HFF-Myc (cell line): ENCODE measurements at regions not wholly inside any gene's neighbourhood (a gene's known extent, or its start where the extent isn't known, plus 50 kb on each side); places are given as distances from the start of the nearest gene placed in this dataset.

ENCODE experiments used
- DNase-seq: peaks from one replicate; pipeline ENCODE4 v3.0.0-alpha.2; 2011; ENCODE audit warnings: low read depth; ENCODE audit errors: extremely low read depth
- H3K4me3 ChIP-seq: replicated peaks from 2 replicates; pipeline ENCODE4 v1.5.1; 2011; ENCODE audit warnings: low read depth, mild to moderate bottlenecking, control low read depth, low read length
- TF ChIP-seq, protein P1 (sequence below): IDR thresholded peaks from 2 replicates; pipeline ENCODE4 v1.5.1; 2012; ENCODE audit warnings: mild to moderate bottlenecking, low read depth, low read length, control low read depth; ENCODE audit errors: missing control alignments

DNA sequence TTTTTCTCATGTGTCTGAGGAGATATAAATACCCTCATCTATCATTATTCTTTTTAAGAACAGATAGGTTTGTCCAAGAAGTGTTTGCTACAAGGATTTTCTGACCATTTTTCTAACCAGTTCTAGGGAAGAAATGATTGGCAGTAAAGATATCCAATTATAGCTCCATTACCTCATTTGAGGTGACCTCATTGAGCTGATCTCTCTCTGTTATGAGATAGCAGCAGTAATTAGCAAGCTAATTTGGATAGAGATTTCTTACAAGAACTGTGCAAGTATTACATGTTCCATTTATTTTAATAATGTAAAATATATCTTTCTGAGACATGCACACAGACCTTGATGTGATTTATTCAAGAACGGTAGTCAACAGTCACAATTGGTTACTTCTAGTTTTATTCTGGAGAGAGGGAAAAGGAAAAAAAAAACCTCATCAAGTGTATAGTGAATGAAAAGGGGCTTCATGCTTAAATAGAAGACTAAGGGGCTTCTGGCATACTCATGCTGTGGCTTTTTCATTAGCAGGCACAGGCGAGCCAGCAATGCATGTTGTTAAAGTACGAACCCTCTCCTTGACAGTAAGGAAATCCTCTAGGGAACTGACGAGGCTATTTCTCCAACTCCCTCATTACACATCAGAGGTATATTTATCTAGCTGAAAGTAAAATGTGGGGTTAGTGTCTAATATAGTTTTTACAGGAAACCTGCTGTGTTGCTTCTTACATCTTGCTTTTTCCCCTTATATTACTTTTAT, 127.3 kb downstream of the NUDT12 start:
- TF ChIP-seq, protein P1, sequence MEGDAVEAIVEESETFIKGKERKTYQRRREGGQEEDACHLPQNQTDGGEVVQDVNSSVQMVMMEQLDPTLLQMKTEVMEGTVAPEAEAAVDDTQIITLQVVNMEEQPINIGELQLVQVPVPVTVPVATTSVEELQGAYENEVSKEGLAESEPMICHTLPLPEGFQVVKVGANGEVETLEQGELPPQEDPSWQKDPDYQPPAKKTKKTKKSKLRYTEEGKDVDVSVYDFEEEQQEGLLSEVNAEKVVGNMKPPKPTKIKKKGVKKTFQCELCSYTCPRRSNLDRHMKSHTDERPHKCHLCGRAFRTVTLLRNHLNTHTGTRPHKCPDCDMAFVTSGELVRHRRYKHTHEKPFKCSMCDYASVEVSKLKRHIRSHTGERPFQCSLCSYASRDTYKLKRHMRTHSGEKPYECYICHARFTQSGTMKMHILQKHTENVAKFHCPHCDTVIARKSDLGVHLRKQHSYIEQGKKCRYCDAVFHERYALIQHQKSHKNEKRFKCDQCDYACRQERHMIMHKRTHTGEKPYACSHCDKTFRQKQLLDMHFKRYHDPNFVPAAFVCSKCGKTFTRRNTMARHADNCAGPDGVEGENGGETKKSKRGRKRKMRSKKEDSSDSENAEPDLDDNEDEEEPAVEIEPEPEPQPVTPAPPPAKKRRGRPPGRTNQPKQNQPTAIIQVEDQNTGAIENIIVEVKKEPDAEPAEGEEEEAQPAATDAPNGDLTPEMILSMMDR = no peak
- no peak for DNase-seq
- H3K4me3 ChIP-seq = no peak overlapping the region

DNA sequence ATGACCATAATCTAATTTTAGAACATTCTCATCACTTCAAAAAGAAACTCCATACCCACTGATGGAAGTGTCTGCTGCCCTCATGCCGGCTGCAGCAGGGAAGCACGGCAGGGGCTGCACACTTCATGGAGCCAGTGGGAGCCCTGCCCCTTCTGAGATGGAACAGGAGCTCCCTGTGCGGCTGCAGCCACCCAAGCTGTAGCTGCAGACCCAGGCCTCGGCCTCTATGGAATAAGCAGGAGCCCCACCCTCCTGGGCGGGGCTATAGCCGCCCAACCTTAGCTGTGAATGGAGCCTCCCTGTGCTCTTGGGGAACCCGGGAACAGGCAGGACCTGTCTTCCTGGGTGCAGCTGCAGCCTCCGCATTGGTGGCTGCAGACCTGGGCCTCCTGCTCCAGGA, 128.5 kb downstream of the NUDT12 start:
- no peak for DNase-seq
- H3K4me3 ChIP-seq = no peak overlapping the region
- TF ChIP-seq, protein P1 = no peak

DNA sequence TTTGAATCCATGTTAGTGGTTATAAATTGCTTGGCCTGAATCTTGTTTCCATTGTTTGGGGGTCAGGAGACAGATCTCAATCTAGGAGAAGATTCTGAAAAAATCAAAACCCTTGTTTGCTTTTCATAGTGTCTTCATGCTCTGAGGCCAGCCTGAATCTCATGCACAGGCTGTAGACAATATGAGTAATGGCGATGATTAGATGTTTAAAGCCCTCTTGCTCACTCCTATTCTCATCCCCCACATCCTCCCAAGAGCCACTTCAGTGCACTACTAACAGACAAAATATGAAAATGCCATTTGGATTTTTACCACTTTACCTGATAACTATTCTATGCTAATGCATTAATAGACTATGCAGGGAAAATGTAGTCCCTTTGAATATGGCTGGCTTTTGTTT, 129.4 kb downstream of the NUDT12 start:
- no peak for DNase-seq
- H3K4me3 ChIP-seq = no peak overlapping the region
- TF ChIP-seq, protein P1 = no peak

DNA sequence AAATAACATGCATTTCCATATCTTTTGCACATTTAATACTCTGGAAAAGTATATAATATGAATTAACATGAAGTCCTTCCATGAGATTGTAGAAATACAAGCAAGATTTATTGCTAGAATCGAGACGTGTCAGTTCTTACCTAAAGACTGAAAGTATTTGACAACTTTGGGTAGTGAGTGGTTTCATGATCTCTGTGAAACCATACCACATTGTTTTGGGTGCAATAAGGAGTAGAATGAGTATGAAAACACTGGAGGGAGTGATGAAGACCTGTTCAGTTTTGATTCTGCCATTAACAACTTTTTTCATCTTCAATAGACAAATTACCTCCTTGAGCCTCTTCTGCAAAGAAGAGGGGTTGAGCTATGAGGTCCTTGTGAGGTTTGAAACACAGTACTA, 133.7 kb downstream of the NUDT12 start:
- DNase-seq = no peak
- no peak overlapping the region for H3K4me3 ChIP-seq
- TF ChIP-seq, protein P1 = no peak

DNA sequence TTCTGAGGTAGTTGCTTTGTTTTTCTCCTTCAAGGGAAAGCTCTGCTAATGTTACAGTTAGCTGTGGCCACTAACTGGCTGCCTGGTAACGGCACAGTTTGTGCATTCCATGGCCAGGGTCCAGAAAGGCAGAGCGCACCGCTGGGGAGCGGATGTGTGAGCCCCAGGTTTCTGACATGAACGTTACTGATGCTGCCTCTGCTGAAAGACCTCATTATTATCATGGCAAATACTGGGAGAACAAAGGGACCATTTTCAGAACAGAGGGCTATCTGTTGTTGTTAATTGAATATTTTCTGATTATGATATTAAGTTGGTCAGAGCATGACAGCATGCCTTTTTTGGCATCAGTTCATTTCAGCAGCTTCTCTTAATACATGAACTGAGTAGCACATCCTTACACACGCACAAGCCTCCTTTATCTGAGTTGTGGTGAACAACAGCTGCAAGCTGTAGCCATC, 134.1 kb downstream of the NUDT12 start:
- peak; percentile 78 for DNase-seq
- TF ChIP-seq, protein P1 = no peak

DNA sequence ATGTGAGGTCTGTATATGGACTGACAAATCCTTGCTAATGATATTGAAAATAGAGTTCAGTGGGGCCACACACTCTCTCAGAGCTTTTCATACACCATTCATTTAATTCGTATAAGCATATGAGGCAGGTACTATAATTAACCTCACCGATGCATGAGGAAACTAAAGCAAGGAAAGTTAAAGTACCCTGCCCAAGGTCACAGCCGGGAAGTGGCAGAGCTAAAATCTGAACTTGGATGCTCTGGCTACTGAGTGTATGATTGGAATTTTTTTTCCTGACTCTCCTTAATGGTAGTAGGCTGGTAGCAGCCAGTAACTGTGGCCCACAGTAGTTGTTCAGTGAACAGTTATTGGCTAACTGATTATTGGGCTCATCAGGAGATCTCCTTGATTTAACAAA, 135.3 kb downstream of the NUDT12 start:
- TF ChIP-seq, protein P1 = no peak

More for the DNA sequence above, 134.1 kb downstream of the NUDT12 start:
- no peak overlapping the region for H3K4me3 ChIP-seq

More for the DNA sequence above, 135.3 kb downstream of the NUDT12 start:
- no peak overlapping the region for H3K4me3 ChIP-seq
- DNase-seq = no peak
